Right atrium auricular region (tissue), 2 donors: ENCODE measurements at regions not wholly inside any gene's neighbourhood (a gene's known extent, or its start where the extent isn't known, plus 50 kb on each side); places are given as distances from the start of the nearest gene placed in this dataset.
"Not testable (repeated sequence)": the region's sequence is repeated elsewhere in the genome, so short reads cannot be mapped to it uniquely, and the experiment has no call there.

Experiments used
- DNase-seq: peaks from one replicate; pipeline ENCODE4 v3.0.0-alpha.2; 2019; ENCODE audit warnings: low spot score
- H3K27ac ChIP-seq, 2 donors: fragments of 200-600 bp; sonication (generic); 1 replicate in 1 of 2; 2 replicates in 1 of 2; pipeline ENCODE4 v1.5.1; 2016 to 2019
- H3K27me3 ChIP-seq, 2 donors: fragments of 200-600 bp; sonication (generic); one replicate each; pipeline versions ENCODE4 v1.5.1 to v1.6.0; 2017 to 2019
- H3K36me3 ChIP-seq: fragments of 200-600 bp; sonication (generic); one replicate; pipeline ENCODE4 v1.5.1; 2016
- H3K4me1 ChIP-seq, 2 donors: fragments of 200-600 bp; sonication (generic); one replicate each; pipeline versions ENCODE4 v1.5.1 to v1.6.0; 2017 to 2019
- H3K4me3 ChIP-seq, 2 donors: fragments of 200-600 bp; sonication (generic); 1 replicate in 1 of 2; 2 replicates in 1 of 2; pipeline ENCODE4 v1.5.1; 2017 to 2019; ENCODE audit warnings: mild to moderate bottlenecking in 1 of 2, moderate library complexity in 1 of 2
- H3K9me3 ChIP-seq, 2 donors: fragments of 200-600 bp; sonication (generic); one replicate each; pipeline ENCODE4 v1.5.1; 2019
- TF ChIP-seq, protein P1 (sequence below), 2 donors: fragments of 200-600 bp; sonication (generic); IDR thresholded peaks; one replicate each; pipeline ENCODE4 v1.5.1; 2019; ENCODE audit warnings: antibody characterized with exemption in 2 of 2

DNA sequence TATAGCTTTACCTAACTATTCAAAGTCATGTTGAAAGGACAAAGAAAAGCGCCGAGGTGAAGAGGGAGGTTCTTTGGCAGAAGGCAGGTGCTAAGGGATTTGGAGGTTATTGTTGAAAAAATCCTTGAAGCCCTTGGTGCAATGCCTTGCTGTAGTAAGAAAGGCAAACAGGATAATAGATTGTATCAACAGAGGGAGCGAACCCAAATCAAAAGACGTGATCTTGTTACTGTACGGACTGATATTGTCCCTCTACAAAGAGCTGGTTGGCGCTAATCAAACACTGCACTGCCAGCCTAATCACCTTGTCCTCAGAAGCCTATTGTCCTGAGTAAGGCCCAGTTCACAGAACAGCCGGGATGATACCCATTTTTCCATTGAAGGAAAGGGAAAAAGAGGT lies 182.9 kb downstream of the ZIC3 start:
- no peaks in the 10 kb centered on the region for H3K36me3 ChIP-seq
- H3K9me3 ChIP-seq, result no peaks in the 10 kb centered on the region
- H3K27ac ChIP-seq, result no peak overlapping the region
- DNase-seq, result no peak
- TF ChIP-seq, protein P1, sequence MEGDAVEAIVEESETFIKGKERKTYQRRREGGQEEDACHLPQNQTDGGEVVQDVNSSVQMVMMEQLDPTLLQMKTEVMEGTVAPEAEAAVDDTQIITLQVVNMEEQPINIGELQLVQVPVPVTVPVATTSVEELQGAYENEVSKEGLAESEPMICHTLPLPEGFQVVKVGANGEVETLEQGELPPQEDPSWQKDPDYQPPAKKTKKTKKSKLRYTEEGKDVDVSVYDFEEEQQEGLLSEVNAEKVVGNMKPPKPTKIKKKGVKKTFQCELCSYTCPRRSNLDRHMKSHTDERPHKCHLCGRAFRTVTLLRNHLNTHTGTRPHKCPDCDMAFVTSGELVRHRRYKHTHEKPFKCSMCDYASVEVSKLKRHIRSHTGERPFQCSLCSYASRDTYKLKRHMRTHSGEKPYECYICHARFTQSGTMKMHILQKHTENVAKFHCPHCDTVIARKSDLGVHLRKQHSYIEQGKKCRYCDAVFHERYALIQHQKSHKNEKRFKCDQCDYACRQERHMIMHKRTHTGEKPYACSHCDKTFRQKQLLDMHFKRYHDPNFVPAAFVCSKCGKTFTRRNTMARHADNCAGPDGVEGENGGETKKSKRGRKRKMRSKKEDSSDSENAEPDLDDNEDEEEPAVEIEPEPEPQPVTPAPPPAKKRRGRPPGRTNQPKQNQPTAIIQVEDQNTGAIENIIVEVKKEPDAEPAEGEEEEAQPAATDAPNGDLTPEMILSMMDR (IDR thresholded peaks at IDR 0.05), result no peak
- H3K4me1 ChIP-seq, result no peaks in the 10 kb centered on the region
- no peak overlapping the region for H3K4me3 ChIP-seq
- no peaks in the 10 kb centered on the region for H3K27me3 ChIP-seq

DNA sequence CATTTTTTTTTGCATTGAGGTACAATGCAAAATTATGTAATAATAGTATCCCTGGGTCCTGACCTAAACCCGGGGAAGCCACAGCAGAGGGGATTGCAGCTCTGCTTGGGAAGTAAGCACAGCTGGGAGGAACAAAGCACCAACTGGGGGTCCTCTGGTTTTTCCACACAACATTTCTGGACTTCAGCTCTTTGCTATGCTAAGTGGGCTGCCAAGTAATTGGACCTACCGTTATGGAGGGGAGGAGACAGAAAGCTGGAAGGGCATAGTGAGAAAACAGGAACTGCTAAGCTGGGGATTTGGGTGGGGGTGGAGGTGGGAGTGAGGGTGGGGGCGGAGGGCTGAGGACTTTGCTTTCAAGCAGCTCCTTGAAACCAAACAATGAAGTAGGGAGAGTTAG lies 183.3 kb downstream of the ZIC3 start:
- H3K4me3 ChIP-seq, result no peak overlapping the region
- no peaks in the 10 kb centered on the region for H3K27me3 ChIP-seq
- DNase-seq, result no peak
- H3K4me1 ChIP-seq, result no peaks in the 10 kb centered on the region
- H3K27ac ChIP-seq, result no peak overlapping the region
- H3K9me3 ChIP-seq, result no peaks in the 10 kb centered on the region
- H3K36me3 ChIP-seq, result no peaks in the 10 kb centered on the region
- TF ChIP-seq, protein P1 (IDR thresholded peaks at IDR 0.05), result no peak

DNA sequence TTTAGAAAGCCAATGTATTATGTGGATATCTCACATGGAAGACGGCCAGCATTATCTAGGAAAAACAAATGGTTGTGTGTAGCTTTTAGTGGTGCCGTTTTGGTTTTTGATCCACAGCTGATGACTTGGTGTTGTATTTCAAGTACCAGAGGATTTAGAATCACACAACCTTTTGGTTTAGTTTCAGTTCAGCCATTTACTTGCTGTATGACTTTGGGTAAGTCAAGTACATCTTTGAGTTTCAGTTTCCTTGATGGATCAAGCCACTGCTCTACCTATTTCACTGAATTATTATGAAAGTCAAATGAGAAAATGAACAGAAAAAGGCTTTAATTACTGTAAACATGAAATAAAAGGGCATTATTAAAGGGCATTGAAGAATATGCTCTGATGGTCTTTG lies 205.6 kb downstream of the ZIC3 start:
- Histone ChIP-seq H3K4me1 (no peaks in the 10 kb centered on the region), H3K4me3 (no peak overlapping the region), H3K27ac (no peak overlapping the region), H3K9me3 (peaks cover 0 to 10% of the 10 kb centered on the region in 2 donors), H3K36me3 (no peaks in the 10 kb centered on the region), H3K27me3 (no peaks in the 10 kb centered on the region)
- no peak for DNase-seq
- TF ChIP-seq, protein P1 (IDR thresholded peaks at IDR 0.05), result no peak

DNA sequence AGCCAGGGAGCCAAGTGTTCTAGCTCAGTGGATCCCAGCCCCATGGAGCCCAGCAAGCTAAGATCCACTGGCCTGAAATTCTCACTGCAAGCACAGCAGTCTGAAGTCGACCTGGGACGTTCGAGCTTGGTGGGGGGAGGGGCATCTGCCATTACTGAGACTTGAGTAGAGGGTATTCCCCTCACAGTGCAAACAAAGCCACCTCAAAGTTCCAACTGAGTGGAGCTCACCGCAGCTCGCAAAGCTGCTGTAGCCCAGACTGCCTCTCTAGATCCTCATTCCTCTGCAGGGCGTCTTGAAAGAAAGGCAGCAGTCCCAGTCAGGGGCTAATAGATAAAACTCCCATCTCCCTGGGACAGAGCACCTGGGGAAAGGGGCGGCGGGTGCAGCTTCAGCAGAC lies 226.3 kb downstream of the ZIC3 start:
- Histone ChIP-seq H3K4me3 (no peak overlapping the region), H3K27me3 (no peaks in the 10 kb centered on the region), H3K9me3 (no peaks in the 10 kb centered on the region), H3K27ac (no peak overlapping the region), H3K4me1 (no peaks in the 10 kb centered on the region), H3K36me3 (no peaks in the 10 kb centered on the region)
- DNase-seq, result no peak
- TF ChIP-seq, protein P1 (IDR thresholded peaks at IDR 0.05), result no peak

DNA sequence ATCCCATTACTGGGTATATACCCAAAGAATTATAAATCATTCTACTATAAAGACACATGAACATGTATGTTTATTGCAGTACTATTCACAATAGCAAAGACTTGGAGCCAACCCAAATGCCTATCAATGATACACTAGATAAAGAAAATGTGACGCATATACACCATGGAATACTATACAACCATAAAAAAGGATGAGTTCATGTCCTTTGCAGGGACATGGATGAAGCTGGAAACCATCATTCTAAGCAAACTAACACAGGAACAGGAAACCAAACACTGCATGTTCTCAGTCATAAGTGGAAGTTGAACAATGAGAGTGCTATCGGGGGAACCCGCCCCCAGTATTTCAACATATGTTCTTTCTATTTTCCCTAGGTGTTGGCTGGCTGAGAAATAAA lies 232.0 kb downstream of the ZIC3 start:
- H3K27me3 ChIP-seq, H3K4me1 ChIP-seq, H3K36me3 ChIP-seq, DNase-seq, H3K9me3 ChIP-seq, H3K4me3 ChIP-seq, H3K27ac ChIP-seq: not testable (repeated sequence)

DNA sequence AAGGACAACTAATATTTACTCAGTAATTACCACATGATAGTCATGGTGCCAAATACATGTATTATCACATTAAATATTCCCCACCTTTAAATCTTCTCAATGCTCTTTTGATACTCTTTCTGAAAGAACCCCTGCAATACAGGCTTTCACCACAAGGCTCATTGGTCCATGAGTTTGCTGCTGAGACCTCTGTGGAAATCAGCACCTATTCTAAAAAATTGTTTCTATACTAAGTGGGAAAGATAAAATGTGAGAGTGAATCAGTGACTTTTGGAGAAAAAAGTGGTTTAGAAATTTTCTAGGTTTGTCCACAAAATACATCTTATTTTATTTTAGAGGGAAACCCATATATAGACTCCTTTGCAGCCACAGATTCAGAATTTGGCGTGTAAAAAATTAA lies 257.3 kb downstream of the ZIC3 start:
- no peak for DNase-seq
- no peak overlapping the region for H3K27ac ChIP-seq
- TF ChIP-seq, protein P1 (IDR thresholded peaks at IDR 0.05), result no peak
- H3K4me1 ChIP-seq, result no peaks in the 10 kb centered on the region
- H3K27me3 ChIP-seq, result no peaks in the 10 kb centered on the region
- H3K9me3 ChIP-seq, result peaks cover 0 to 12% of the 10 kb centered on the region in 2 donors
- H3K36me3 ChIP-seq, result no peaks in the 10 kb centered on the region
- no peak overlapping the region for H3K4me3 ChIP-seq
